NCI-H146 treated with DMSO at 0.1 percent for 48 hours (cell line): ENCODE measurements at regions not wholly inside any gene's neighbourhood (a gene's known extent, or its start where the extent isn't known, plus 50 kb on each side); places are given as distances from the start of the nearest gene placed in this dataset.

Source experiments
- DNase-seq: peaks from one replicate; lab custom pipeline; 2025; ENCODE audit not compliant: unreplicated experiment; lab: John Stamatoyannopoulos, UW

- DNase-seq: no peak
Observed at GRCh38 chr4:123913598-123913997, 517.0 kb downstream of the SPRY1 start.

- DNase-seq: no peak
Observed at GRCh38 chr4:123916821-123917220, 520.2 kb downstream of the SPRY1 start.

DNA sequence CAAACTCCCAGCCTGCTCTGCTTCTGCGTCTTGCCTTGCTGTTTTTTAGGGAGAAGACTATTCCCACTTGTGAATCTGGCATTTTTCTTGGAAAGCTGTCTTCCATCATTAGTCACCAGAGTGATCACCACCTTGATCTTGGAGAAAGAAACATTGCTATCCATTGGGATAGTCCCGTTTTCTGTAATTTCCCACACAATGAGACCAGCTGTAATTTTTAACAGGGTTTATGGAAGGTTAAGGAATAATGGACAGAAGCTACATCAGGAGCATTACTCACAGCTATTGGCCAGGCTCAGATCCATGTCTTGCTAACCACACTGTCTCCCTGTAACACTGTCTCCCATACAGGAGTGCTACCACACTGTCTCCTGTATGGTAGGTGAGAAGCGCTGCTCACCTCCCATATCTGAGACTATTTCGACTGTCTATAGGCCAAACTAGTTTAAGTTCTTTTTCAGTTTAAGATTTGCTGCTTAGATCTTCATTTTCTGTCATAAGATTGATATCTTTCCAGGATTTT is 523.0 kb downstream of the SPRY1 start:
- no peak for DNase-seq

DNA sequence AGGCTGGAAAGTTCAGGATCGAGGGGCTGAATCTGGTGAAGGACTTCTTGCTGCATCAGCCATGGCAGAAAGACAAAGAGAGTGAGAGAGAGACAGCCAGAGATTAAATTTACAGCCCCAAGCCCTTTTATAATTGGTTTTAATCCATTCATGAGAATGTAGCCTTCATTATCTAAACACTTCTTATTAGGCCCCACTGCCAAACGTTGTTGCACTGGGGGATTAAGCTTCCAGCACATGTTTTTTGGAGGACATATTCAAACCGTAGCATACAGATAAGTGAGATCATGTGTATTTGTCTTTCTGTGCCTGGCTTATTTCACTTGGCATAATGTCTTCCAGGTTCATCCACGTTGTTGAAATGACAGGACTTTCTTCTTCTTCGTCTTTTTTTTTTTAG is 524.7 kb downstream of the SPRY1 start:
- no peak for DNase-seq

DNA sequence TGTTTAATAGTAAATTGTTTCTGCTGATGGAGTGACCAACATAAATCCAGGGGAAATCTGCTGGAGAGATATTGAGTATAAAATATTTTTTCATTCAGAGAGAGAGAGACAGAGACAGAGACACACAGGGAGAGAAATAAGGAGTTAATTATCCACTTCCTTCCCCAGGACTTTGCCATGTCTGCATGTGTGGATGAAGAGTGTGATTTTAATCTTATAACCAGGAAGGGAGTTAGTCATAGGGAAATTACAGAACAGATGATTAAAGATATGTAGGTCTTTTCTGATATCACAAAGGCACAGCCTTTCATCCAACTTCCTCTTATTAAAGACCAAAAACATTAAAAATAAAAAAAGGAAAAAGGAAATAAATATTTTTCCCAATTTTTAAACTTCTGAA is 526.3 kb downstream of the SPRY1 start:
- no peak for DNase-seq

DNA sequence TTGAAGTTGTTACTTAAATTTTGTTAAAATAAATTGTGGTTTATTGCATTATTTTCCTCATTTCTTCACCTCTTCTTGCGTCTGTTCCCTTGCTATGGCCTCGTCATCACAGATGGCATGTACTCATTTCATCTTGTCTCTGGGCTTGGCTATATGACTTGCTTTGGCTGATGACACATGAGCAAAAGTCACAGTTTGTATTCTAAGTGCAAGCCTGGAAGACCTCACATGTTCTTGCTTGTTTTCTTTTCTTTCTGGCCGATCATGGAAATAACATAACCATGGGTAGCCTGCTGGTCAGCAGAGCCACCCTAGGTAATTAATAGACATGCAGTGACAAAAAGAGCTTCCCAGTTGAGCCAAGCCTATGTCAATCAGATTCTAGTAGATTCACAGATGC is 527.9 kb downstream of the SPRY1 start:
- DNase-seq: no peak

DNA sequence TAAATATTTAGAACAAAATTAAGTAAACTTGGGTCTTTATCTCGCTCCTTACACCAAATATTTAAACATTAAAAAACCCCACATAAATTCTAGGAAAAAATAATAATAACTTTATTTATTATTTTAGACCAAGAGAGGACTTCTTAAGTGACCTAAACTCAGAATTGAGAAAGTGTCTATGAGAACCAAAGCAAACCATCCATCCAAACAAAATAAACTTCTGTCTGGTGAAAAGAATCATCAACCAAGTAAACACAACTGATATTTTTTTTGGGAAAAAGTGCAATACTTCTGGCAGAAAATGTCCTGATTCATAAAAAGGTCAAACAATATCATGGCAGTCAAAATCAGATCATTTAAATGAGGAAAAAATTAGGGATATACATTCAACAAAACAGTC is 533.0 kb downstream of the SPRY1 start:
- DNase-seq: no peak

DNA sequence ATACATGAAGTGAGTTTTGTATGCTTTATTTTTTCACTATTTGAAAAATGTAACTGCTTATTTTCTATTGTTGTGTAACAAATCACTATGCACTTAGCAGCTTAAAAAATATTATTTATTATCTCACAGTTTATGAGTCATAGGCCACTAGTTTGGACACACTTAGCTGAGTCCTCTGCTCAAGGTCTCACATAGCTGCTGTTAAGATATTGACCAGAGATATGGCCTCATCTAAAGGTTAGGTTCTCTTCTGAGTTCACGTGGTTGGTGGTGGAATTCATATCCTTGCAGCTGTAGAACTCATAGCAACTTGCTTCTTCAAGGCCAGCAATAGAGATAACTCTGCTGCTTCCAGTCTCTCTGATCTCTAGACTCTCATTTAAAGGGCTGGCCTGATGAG is 534.4 kb downstream of the SPRY1 start:
- no peak for DNase-seq

DNA sequence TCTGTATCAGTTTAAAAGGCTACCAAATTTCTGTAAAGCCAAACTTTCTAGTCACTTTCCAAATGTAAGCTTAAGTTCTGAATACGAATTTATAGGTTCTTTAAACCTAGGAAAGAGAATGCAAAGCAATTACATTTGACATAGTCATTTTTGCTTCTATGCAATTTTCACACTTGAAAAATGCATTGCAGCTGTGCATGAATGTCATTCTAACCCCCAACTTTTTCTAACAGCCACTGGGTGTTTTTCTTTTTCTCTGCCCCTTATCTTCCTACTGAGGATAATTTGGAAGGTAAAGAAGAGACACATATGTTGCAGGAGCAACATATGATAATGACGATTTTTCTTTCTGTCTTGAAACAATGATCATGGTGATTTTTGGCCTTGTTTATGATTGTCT is 537.5 kb downstream of the SPRY1 start:
- no peak for DNase-seq

- DNase-seq: no peak
Observed at GRCh38 chr4:123936621-123937043, 540.0 kb downstream of the SPRY1 start.

GRCh38 chr4:123937581-123937980 is 541.0 kb downstream of the SPRY1 start:
- DNase-seq: no peak

- DNase-seq: no peak
Observed at GRCh38 chr4:123939621-123940020, 543.0 kb downstream of the SPRY1 start.

DNA sequence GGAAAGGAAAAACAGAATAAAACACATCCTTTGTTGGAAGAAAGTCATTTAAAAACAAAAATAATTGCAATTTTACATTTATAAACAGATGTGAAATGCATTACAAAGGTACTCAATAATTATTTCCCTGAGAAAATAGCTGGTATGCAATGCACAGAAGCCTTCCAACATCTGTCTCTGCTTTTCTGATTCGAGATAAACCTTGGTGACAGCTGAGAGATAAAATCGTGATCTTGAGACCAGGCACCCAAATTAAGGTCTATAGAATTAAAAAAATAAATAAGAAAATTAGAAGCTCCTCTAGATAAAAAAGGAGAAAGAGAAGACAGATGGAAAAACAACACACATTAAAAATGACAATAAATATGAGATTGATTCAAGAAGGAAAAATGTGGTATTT is 544.0 kb downstream of the SPRY1 start:
- no peak for DNase-seq

- DNase-seq: no peak
Observed at GRCh38 chr4:123941306-123941705, 544.7 kb downstream of the SPRY1 start.

DNA sequence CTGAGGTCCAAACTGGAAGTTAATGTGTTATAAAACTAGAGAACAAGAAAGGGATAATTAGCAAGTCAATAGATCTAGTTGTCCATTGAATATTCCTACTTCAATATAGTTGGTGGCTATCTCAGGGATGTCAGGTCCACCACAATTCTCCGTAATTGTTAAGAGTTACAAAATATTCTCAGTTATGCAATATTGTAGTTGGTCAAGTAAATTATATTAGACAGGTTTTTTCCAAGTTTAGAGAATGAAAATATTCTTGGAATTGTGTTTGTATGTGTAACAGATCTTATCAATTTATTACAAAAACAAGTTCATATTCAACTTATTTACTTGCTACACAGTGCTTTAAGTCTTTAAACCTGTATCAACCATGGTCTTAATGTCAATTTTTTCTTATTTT is 547.4 kb downstream of the SPRY1 start:
- no peak for DNase-seq

DNA sequence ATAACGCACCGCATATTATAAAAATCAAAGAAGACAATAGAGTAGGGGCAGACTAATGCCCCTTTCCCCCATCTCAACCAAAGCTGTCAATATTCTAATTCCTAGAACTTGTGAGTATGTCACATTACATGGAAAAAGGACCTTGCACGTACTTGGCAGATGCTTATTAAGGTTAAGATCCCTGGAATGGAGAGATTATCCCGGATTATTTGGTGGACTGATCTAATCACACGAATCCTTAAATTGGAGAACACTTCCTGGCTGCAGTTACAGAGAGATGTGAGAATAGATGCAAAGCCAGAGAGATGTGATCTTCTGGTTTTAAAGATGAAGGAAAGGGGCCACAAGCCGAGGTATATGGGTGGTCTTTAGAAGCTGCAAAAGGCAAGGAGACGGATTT is 548.7 kb downstream of the SPRY1 start:
- no peak for DNase-seq

DNA sequence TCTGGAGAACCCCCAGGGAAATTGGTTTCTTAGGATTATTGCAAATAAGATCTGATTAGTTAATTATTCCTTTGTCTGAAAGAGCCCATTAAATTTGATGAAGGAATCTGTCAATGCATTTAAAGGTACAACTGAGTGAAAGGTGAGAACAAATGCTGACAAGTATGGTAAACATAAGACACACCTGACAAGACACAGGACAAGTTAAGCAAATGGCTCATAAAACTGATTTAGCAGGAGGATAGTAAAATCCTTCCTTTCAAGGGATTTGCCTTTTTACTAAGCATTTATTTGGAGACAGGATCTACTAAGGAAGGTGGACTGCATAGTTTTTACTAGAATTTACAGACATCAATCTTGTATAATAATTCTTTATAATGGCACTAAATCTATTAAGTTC is 553.9 kb downstream of the SPRY1 start:
- no peak for DNase-seq

DNA sequence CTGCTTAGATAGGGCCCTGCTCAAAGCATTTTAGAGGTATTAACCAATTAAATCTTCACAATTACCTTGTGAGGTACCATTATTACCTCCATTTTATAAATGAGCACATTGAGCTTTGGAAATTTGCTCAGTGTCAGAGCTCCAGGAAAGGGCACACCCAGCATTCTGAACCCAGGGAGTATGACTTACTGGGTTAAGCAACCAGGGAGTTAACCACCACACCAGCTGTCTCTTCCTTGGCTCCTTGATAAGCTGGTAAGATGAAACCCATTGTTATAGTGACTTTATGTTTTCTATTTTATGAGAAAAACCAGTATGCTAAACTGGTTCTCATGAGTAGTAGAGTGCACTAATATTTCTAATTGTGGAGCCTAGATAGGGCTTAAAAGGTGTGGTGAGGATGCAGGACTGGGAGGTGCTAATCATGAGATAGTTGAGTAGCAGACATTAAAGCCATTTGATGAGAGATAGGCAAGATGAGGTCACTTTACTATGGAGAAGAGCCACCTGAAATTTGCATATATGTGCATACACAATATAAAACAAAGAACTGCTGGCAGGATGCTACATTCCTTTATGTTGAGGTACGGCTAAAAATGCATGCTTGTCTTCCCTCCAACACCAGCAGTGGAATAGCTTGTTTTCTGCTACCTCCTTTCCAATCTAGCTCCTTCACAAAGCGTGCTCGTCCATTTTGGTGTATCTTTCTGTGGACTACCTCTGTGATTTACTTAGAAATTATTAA is 556.1 kb downstream of the SPRY1 start:
- no peak for DNase-seq

DNA sequence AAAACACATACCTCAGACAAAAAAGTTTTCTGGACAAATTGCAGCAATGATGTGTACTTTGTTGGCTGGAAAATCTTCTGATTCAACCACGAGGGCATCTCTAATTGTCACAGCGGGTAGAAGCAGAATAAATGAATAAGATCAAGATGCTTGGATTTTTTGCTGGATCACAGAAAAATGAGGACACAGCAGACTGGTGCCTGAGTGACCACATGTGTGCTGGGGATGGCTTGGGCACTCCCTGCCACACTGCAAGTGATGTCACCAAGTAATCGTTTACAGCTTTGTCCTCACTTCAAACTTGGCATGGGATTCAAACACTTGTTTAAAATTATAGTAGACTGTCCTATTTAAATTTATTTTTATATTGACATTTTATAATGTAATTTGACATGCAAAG is 557.0 kb downstream of the SPRY1 start:
- no peak for DNase-seq

- DNase-seq: no peak
Observed at GRCh38 chr4:123954220-123954619, 557.6 kb downstream of the SPRY1 start.

DNA sequence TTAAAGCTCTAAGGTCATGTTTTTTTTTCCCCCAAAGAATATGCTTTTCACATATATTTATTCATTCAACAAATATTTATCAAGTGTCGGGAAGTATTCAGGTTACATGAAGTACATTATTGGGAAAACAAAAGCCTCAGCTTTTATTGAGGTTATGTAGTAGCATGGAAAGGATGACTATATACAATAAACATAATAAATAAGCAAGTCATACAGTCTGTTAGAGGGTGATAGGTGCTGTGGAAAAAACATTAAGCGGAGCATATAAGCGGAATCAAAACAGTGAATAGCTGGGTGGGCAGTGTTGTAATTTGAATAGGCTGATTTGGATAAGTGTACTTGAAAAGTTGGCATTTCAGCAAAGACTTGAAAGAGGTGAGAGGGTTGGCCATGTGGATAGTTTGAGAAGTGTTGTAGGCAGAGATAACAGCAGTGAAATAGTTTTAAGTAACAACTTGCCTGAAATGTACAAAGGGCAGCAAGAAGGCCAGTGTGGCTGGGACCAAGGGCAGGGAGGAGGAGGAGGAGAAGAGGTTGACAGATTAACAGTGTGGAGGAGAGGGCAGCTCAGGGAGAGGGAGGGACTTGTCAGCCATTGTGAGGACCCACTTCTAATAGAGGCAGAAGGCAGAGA is 558.7 kb downstream of the SPRY1 start:
- DNase-seq: no peak

DNA sequence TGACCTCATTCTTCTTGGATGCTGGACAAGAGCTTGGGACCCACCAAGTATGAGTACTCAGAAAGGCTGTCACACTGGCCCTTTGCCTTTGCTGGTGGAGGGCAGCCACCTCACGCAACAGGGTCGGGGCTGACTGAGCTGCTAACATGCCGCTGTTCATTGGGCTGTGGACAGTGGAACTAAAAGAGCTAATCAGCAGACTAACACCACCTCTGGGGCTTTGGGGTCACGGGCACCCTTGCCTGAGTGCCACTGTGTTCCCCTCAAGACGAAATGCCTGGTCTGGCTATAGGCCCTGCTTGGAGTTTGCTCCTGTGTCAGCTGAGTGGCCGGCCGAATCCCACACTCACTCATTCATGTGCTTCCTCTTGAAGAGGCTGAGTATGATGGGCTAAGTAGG is 559.6 kb downstream of the SPRY1 start:
- DNase-seq: no peak
